NT2/D1 (cell line): ENCODE measurements at regions not wholly inside any gene's neighbourhood (a gene's known extent, or its start where the extent isn't known, plus 50 kb on each side); places are given as distances from the start of the nearest gene placed in this dataset.

ENCODE experiments used
- YY1 ChIP-seq: IDR thresholded peaks from 2 replicates; pipeline ENCODE4 v1.6.1; 2011; ENCODE audit not compliant: insufficient read length, insufficient read depth
- ZNF274 ChIP-seq: IDR thresholded peaks from 2 replicates; pipeline ENCODE4 v1.6.1; 2011; ENCODE audit warnings: mild to moderate bottlenecking, low read depth, low read length

- no peak for TF ChIP-seq YY1
- TF ChIP-seq ZNF274: no peak
These were observed 1156.7 kb downstream of the FAM133A start for GRCh38 chrX:94830717-94831116.
